HEK293T (cell line): ENCODE measurements at regions not wholly inside any gene's neighbourhood (a gene's known extent, or its start where the extent isn't known, plus 50 kb on each side); places are given as distances from the start of the nearest gene placed in this dataset.

Source experiments
- CTCF ChIA-PET: fragments of 350-600 bp; formaldehyde crosslinking; extraction: SDS; loops from one replicate; lab custom pipeline; 2021; ENCODE audit warnings: antibody characterized with exemption, inconsistent platforms; lab: Yijun Ruan, JAX
- POLR2A ChIA-PET: fragments of 350-600 bp; formaldehyde crosslinking; extraction: SDS; loops from one replicate; lab custom pipeline; 2020; ENCODE audit warnings: antibody characterized with exemption, inconsistent platforms; lab: Yijun Ruan, JAX
- DNase-seq: peaks from one replicate; pipeline ENCODE4 v3.0.0; 2012; ENCODE audit warnings: mixed read lengths; ENCODE audit errors: extremely low spot score
- ARNT ChIP-seq: fragments of 450-650 bp; IDR thresholded peaks from 2 replicates; pipeline ENCODE4 v1.6.1; 2017; ENCODE audit warnings: mild to moderate bottlenecking
- BHLHE40 ChIP-seq: fragments of 450-650 bp; IDR thresholded peaks from 2 replicates; pipeline ENCODE4 v1.6.1; 2016; ENCODE audit warnings: mild to moderate bottlenecking, moderate library complexity, borderline replicate concordance
- CTBP1 ChIP-seq: fragments of 450-650 bp; IDR thresholded peaks from 2 replicates; pipeline ENCODE4 v1.6.1; 2016; ENCODE audit warnings: borderline replicate concordance
- ELF4 ChIP-seq: fragments of 450-650 bp; IDR thresholded peaks from 2 replicates; pipeline ENCODE4 v1.6.1; 2017; ENCODE audit warnings: antibody characterized with exemption
- FOXA1 ChIP-seq: fragments of 450-650 bp; IDR thresholded peaks from 2 replicates; pipeline ENCODE4 v1.6.1; 2016; ENCODE audit warnings: mild to moderate bottlenecking
- FOXK2 ChIP-seq: fragments of 450-650 bp; IDR thresholded peaks from 2 replicates; pipeline ENCODE4 v1.6.1; 2016; ENCODE audit warnings: mild to moderate bottlenecking
- FOXM1 ChIP-seq: fragments of 450-650 bp; IDR thresholded peaks from 2 replicates; pipeline ENCODE4 v1.6.1; 2017; ENCODE audit warnings: mild to moderate bottlenecking, borderline replicate concordance
- HDGF ChIP-seq: fragments of 450-650 bp; IDR thresholded peaks from 2 replicates; pipeline ENCODE4 v1.6.1; 2017; ENCODE audit warnings: antibody characterized with exemption, borderline replicate concordance
- L3MBTL2 ChIP-seq: fragments of 450-650 bp; conservative IDR thresholded peaks from 2 replicates; pipeline ENCODE4 v1.6.1; 2016; ENCODE audit warnings: mild to moderate bottlenecking
- LEF1 ChIP-seq: fragments of 450-650 bp; IDR thresholded peaks from 2 replicates; pipeline ENCODE4 v1.6.1; 2017; ENCODE audit warnings: mild to moderate bottlenecking, borderline replicate concordance
- NFRKB ChIP-seq: fragments of 450-650 bp; IDR thresholded peaks from 2 replicates; pipeline ENCODE4 v1.6.1; 2016; ENCODE audit warnings: mild to moderate bottlenecking, moderate library complexity
- SP1 ChIP-seq: fragments of 450-650 bp; IDR thresholded peaks from 2 replicates; pipeline ENCODE4 v1.6.1; 2017
- SUZ12 ChIP-seq: fragments of 450-650 bp; IDR thresholded peaks from 2 replicates; pipeline ENCODE4 v1.6.1; 2016; ENCODE audit warnings: mild to moderate bottlenecking
- TARDBP ChIP-seq: fragments of 450-650 bp; IDR thresholded peaks from 2 replicates; pipeline ENCODE4 v1.6.1; 2016
- ZNF384 ChIP-seq: fragments of 450-650 bp; IDR thresholded peaks from 2 replicates; pipeline ENCODE4 v1.6.1; 2016
- TF ChIP-seq, protein P1 (sequence below): fragments of 450-650 bp; IDR thresholded peaks from 2 replicates; pipeline ENCODE4 v1.6.1; 2016

DNA sequence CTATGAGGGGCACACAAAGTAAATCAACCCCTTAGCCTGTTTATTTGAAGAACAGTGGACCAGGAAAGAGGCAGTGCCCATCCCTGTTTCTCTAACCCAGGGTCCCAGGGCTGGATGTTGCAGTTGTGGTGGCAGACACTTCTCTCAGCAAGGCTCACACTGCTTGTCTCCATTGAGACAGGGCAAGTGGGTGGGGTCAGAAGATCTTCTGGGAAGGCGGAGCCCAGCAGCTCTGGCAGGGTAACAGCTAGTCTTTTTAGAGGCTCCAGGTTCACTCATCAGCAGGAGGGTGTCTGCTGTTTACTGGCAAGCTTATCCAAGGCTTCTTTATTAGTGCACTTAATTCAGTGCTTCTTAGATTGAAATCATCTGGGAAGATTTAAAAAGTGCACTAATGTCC lies 659.8 kb upstream of the DIPK2B start:
- ChIA-PET POLR2A (interaction anchor here (0.7 kb wide), 1 partner anchor 9 kb away, joined by 3 read pairs; no protein-coding TSS in a partner anchor), CTCF (no interaction called here)
- no peak for DNase-seq
- TF ChIP-seq ARNT (no peak), ZNF384 (no peak), TARDBP (no peak), FOXK2 (no peak), SP1 (no peak), FOXA1 (no peak), CTBP1 (no peak), BHLHE40 (no peak), SUZ12 (no peak), ELF4 (no peak), NFRKB (no peak), LEF1 (no peak), L3MBTL2 (no peak), FOXM1 (no peak), HDGF (no peak)
- TF ChIP-seq, protein P1, sequence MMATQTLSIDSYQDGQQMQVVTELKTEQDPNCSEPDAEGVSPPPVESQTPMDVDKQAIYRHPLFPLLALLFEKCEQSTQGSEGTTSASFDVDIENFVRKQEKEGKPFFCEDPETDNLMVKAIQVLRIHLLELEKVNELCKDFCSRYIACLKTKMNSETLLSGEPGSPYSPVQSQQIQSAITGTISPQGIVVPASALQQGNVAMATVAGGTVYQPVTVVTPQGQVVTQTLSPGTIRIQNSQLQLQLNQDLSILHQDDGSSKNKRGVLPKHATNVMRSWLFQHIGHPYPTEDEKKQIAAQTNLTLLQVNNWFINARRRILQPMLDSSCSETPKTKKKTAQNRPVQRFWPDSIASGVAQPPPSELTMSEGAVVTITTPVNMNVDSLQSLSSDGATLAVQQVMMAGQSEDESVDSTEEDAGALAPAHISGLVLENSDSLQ, result no peak

DNA sequence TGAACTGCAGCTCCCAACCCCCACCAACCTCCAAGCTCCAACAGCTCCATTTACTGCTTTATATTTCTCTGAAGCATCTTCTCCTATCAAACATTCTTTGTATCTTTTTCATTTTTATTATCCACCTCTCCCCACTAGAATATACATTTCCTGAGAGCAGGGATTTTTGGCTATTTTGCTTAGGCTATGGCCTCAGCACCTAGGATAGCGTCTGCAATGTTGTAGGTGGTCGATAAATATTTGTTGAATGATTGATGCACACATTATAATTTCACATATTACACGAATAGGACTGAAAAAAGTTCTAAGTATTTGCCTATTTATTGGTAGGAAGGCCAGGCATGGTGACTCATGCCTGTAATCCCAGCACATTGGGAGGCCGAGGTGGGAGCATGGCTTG lies 658.7 kb upstream of the DIPK2B start:
- TF ChIP-seq TARDBP (no peak), FOXM1 (no peak), BHLHE40 (no peak), SP1 (no peak), ARNT (no peak), L3MBTL2 (no peak), FOXK2 (no peak), SUZ12 (no peak)
- TF ChIP-seq, protein P1, result no peak
- ChIA-PET POLR2A (no interaction called here), CTCF (interaction anchor here (1.0 kb wide), 1 partner anchor 58 kb away, joined by 4 read pairs; no protein-coding TSS in a partner anchor)
- DNase-seq, result no peak

DNA sequence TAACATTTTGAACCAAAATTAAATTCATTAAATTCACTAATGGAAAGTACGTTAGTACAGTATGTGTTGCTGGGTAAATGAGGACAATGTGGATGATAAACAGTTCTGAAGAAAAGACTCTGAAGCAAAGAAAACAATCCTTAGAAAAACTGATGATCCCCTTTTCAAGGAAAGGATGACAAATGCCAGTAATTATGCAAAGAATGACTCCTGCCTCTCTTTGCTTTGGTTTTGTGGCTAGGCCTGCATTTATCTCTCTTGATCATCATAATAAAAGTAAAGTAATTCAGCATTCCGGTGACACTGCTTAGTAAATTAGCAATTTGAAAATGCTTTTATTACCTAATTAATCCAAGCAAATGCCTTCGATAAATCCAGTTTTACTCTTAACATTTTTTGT lies 652.2 kb upstream of the DIPK2B start:
- ChIA-PET CTCF (no interaction called here), POLR2A (no interaction called here)
- TF ChIP-seq NFRKB (no peak), L3MBTL2 (no peak), ZNF384 (no peak), SUZ12 (no peak)
- DNase-seq, result no peak

DNA sequence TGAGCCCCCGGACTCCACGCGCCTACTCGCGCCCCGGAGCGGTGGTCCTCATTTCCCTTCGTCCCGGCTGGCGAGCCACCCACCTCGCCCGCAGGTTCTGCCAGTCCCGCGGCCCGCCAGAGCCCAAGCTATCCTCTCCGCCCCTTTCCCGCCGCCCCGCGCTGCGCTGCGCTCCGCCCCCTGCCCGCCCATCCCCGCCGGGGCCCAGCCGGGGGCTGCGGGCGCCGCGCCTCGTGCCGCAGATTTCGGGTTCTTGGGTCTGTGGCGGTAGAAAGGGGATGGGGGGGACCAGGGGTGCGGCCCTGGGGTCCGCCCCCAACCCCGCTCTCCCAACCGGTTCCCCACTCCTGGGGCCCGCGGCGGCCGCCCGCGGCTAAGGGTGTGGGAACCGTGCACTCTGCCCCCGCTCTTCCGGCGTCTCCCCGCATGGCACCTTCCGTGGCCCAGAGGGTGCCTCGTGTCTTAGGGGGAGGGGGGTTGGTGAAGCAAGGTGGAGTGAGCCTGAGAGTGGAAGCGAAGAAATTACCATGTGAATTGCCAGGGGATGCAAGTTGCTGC lies 650.8 kb upstream of the DIPK2B start:
- ChIA-PET POLR2A (interaction anchor here (0.6 to 1.3 kb wide), 4 partner anchors 9 to 176 kb away, joined by 3 to 4 read pairs (median 4); no protein-coding TSS in a partner anchor), CTCF (no interaction called here)
- peak; percentile 43 for DNase-seq
- TF ChIP-seq L3MBTL2 (peak; percentile 86), ARNT (no peak), BHLHE40 (no peak)

DNA sequence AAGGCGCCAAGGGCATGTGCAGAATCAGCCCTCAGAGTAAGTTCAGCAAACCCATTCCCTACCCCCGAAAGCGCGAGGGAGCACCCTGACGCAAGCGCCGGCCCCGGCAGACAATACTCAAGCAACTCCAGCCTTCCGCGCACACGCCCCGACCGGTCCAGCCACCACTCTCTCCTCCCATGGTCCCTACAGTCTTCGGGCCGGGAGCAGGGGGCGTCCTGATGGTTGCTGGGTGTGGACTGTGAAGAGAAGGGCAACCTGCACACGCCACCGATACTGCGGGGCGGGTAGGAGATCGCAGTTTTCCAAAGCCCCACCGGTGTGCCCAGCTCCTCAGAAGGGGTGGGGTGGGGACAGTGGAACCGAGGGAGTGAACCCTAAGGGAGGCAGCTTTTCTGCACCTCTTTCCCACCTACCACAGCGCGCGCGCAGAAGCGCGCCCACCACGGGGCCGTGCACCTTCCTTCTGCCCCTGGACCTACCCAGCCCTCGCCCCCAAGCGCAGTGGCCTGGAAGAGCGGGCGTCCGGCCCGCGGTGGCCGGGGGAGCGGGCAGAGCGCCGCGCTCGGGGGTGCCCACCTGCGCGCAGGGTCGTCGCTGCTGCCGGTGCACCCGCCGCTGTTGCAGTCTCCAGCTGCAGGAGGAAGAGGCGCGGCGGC lies 650.2 kb upstream of the DIPK2B start:
- DNase-seq, result peak; percentile 31
- TF ChIP-seq FOXM1 (no peak), L3MBTL2 (peak; percentile 77)
- ChIA-PET POLR2A (interaction anchor here (0.6 to 1.3 kb wide), 3 partner anchors 10 to 81 kb away, joined by 3 to 4 read pairs (median 4); no protein-coding TSS in a partner anchor), CTCF (interaction anchor here (0.6 kb wide), 1 partner anchor 52 kb away, joined by 4 read pairs; no protein-coding TSS in a partner anchor)

DNA sequence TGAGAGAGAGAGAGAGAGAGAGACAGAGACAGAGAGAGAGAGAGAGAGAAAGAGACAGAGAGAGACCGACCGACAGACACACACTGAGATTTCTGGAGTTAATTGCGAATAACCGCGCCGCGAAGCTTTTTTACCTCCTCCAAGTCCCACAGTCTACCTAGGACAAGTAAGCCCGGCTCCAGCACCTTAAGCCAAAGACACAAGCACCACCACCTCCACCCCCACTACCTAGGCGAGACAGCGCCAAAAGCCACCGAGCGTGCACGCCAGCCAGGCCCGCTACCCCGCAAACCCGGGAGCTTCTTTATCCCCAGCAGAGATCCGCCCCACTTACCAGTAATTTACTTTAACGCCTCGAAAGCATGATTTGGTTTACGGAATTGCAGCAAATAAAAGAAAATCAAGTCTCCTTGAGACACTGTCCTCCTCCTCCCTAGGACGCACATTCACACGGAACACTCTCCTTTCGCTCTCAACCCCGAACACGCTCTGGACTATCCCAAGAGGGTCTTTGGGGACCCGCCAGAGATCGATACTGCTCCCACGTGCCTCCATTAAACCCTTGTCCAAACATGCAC lies 649.6 kb upstream of the DIPK2B start:
- no peak for TF ChIP-seq SP1
- TF ChIP-seq FOXM1, result no peak
- TF ChIP-seq HDGF, result no peak
- TF ChIP-seq TARDBP, result no peak
- no peak for TF ChIP-seq ELF4
- TF ChIP-seq BHLHE40, result no peak
- no peak for TF ChIP-seq SUZ12
- TF ChIP-seq CTBP1, result no peak
- DNase-seq, result no peak
- ChIA-PET POLR2A (interaction anchor here (1.3 kb wide), 1 partner anchor 80 kb away, joined by 4 read pairs; no protein-coding TSS in a partner anchor), CTCF (interaction anchor here (0.6 kb wide), 1 partner anchor 51 kb away, joined by 4 read pairs; no protein-coding TSS in a partner anchor)

DNA sequence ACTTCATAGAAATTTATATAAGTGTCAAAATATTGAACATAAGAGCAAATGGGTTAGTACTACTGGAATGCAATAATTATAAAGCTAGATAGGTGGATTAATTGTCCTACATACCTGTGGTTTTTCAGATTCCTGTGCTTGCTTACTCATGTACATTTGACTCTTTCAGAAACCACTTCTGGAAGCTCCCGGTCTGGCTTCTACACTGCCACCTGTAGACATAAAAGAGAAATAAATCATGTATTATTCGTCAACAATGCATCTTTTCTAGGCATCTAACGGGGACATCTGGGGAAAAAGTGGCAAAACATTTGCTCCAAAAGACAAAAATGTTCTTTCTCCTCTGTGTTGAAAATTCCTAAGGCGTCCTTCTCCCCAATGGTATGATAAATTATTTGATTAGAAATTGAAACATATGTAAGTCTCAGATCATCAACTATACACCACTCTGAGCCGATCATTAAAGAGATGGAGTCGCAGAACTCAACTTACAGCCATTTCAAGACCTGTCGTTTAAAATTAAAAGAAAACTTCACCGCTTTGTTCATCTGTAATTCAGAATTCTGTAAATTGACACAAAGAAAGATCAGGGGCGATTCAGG lies 648.7 kb upstream of the DIPK2B start:
- POLR2A ChIA-PET, result no interaction called here
- TF ChIP-seq ARNT (no peak), ZNF384 (no peak), HDGF (no peak), FOXK2 (no peak), FOXM1 (no peak), LEF1 (no peak), SUZ12 (no peak), ELF4 (no peak), L3MBTL2 (no peak), CTBP1 (no peak), NFRKB (no peak), FOXA1 (no peak), SP1 (no peak), BHLHE40 (no peak), TARDBP (no peak)
- TF ChIP-seq, protein P1, result no peak
- CTCF ChIA-PET, result interaction anchor here (0.5 kb wide), 1 partner anchor 75 kb away, joined by 3 read pairs; no protein-coding TSS in a partner anchor
- DNase-seq, result peak; percentile 28
